NT2/D1 (cell line): ENCODE measurements at regions not wholly inside any gene's neighbourhood (a gene's known extent, or its start where the extent isn't known, plus 50 kb on each side); places are given as distances from the start of the nearest gene placed in this dataset.

Experiments used
- SUZ12 ChIP-seq: IDR thresholded peaks from 2 replicates; pipeline ENCODE4 v1.6.1; 2011; ENCODE audit not compliant: insufficient read length, insufficient read depth; ENCODE audit errors: extremely low read depth
- YY1 ChIP-seq: IDR thresholded peaks from 2 replicates; pipeline ENCODE4 v1.6.1; 2011; ENCODE audit not compliant: insufficient read length, insufficient read depth

DNA sequence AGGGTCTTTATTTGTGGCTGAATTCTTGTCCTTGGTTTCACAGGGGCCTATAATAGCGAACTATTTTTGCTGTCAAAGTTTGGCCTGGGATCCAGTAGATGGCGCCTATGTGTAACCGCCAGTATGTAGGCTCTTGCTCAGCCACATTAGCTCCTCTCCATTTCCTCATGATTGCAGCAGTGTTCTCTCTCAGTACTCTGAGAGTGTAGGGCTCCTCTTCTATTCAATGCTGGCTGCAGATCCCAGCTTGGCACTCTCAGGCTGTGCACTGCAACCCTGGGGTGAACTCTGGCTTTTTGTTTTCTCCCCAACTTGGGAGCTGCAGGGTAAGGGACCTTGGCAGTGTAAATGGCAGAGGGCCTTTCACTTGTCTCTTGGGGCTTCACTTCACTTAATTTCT, 344.6 kb upstream of the CHAC2 start:
- TF ChIP-seq YY1 (no peak), SUZ12 (no peak)
